CD4-positive, alpha-beta memory T cell (primary cell): ENCODE measurements at regions not wholly inside any gene's neighbourhood (a gene's known extent, or its start where the extent isn't known, plus 50 kb on each side); places are given as distances from the start of the nearest gene placed in this dataset.

Source experiments
- CTCF ChIA-PET: fragments of 350-600 bp; sonication (Branson Sonifier 250); formaldehyde crosslinking; loops from one replicate; lab custom pipeline; 2021; ENCODE audit warnings: inconsistent platforms; ENCODE audit not compliant: partially characterized antibody; lab: Charles Lee
- POLR2A ChIA-PET: fragments of 350-600 bp; sonication (Branson Sonifier 250); formaldehyde crosslinking; loops from one replicate; lab custom pipeline; 2021; ENCODE audit not compliant: partially characterized antibody; lab: Charles Lee
- DNase-seq, 5 donors: peaks; one replicate each; pipeline versions ENCODE4 v3.0.0 to v3.0.0-alpha.2; 2020 to 2022; ENCODE audit warnings: mixed read lengths in 1 of 5
- H3K27ac ChIP-seq: one replicate; pipeline ENCODE4 v1.7.0; 2013; ENCODE audit warnings: low read depth, low read length
- H3K27me3 ChIP-seq: 2 replicates; pipeline ENCODE4 v1.7.0; 2013; ENCODE audit warnings: mild to moderate bottlenecking, low read length, moderate library complexity; ENCODE audit not compliant: insufficient read depth
- H3K36me3 ChIP-seq: 2 replicates; pipeline ENCODE4 v1.7.0; 2013; ENCODE audit warnings: mild to moderate bottlenecking, low read length, moderate library complexity; ENCODE audit not compliant: insufficient read depth
- H3K4me1 ChIP-seq: 2 replicates; pipeline ENCODE4 v1.7.0; 2013; ENCODE audit warnings: mild to moderate bottlenecking, low read length, moderate library complexity; ENCODE audit not compliant: insufficient read depth
- H3K4me3 ChIP-seq, 2 donors: one replicate each; pipeline ENCODE4 v1.7.0; 2013; ENCODE audit warnings: low read length in 2 of 2, mild to moderate bottlenecking in 1 of 2
- H3K9me3 ChIP-seq, 2 donors: one replicate each; pipeline ENCODE4 v1.7.0; 2013; ENCODE audit warnings: low read length in 2 of 2, control low read depth in 1 of 2; ENCODE audit not compliant: control insufficient read depth in 1 of 2
- H3K27ac Mint-ChIP-seq, 7 donors: one replicate each; pipeline ENCODE4 v1.8.0; 2020 to 2021; ENCODE audit warnings: mixed read lengths in 7 of 7, mild to moderate bottlenecking in 6 of 7, inconsistent platforms in 3 of 7, moderate library complexity in 3 of 7
- H3K27me3 Mint-ChIP-seq, 2 donors: one replicate each; pipeline ENCODE4 v1.8.0; 2020 to 2021; ENCODE audit warnings: mixed read lengths in 2 of 2
- H3K36me3 Mint-ChIP-seq, 2 donors: one replicate each; pipeline ENCODE4 v1.8.0; 2020 to 2021; ENCODE audit warnings: mixed read lengths in 2 of 2, inconsistent platforms in 1 of 2, mild to moderate bottlenecking in 1 of 2
- H3K4me1 Mint-ChIP-seq, 4 donors: one replicate each; pipeline ENCODE4 v1.8.0; 2020 to 2021; ENCODE audit warnings: mixed read lengths in 4 of 4, mild to moderate bottlenecking in 1 of 4
- H3K4me3 Mint-ChIP-seq, 8 donors: one replicate each; pipeline ENCODE4 v1.8.0; 2020 to 2021; ENCODE audit warnings: mixed read lengths in 8 of 8, mild to moderate bottlenecking in 7 of 8, moderate library complexity in 6 of 8, inconsistent platforms in 3 of 8
- H3K9me3 Mint-ChIP-seq, 8 donors: one replicate each; pipeline ENCODE4 v1.8.0; 2020 to 2021; ENCODE audit warnings: mixed read lengths in 8 of 8, mild to moderate bottlenecking in 5 of 8, inconsistent platforms in 3 of 8, moderate library complexity in 1 of 8
- intact Hi-C: fragments of 100-400 bp; cut with micrococcal nuclease; formaldehyde crosslinking; loops from one replicate; pipeline ENCODE4 v1.15.1; 2023

DNA sequence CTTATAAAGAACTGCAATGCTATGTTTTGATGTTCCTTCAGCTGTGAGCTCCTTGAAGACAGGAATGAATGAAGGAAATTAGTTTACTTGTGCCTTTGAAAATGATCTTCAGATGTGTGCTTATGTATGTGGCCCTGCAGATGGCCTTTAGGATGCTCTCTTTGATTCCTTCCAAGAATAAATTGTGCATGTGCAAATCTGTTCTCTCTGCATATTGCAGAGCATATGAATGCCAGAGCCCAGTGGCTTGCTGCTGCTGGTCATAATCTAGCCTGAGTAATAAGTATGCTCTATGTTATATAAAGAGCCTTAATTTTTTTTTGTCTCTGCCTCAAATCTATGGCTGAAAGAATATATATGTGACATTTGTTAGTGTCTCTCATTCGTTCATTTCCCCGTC lies 341.9 kb upstream of the NOVA1 start:
- Mint-ChIP-seq H3K27ac (no peak overlapping the region), H3K36me3 (no peaks in the 10 kb centered on the region), H3K9me3 (peaks cover 0 to 33% (median 19%) of the 10 kb centered on the region in 8 donors), H3K27me3 (no peaks in the 10 kb centered on the region), H3K4me3 (no peak overlapping the region), H3K4me1 (no peaks in the 10 kb centered on the region)
- H3K27me3 ChIP-seq, result no peaks in the 10 kb centered on the region
- no peak overlapping the region for H3K4me3 ChIP-seq
- H3K4me1 ChIP-seq, result no peaks in the 10 kb centered on the region
- POLR2A ChIA-PET, result no interaction called here
- peaks cover 0 to 3% of the 10 kb centered on the region in 2 donors for H3K9me3 ChIP-seq
- CTCF ChIA-PET, result no interaction called here
- H3K36me3 ChIP-seq, result no peaks in the 10 kb centered on the region
- no peak for DNase-seq
- no peak overlapping the region for H3K27ac ChIP-seq
- intact Hi-C loops, result no loop called here

DNA sequence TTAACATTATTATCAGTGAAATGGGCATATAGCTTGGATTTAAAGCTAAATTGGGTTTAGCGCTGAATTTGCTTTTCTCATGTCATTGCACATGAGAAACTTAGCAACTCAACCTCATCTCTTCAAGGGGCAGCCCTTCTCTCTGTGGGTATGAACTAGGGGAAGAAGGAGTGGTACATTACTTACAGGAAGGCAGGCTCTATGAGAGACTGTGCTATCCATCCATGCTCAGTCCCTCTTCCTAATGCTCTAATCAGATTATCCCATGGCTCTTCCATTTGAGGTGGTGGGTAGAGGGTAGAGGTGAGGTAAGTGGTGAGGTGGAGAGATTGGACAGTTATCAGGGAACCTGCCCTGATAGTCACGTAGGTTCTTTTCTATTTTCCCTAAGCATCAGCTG lies 343.7 kb upstream of the NOVA1 start:
- Mint-ChIP-seq H3K36me3 (no peaks in the 10 kb centered on the region), H3K4me1 (no peaks in the 10 kb centered on the region)
- POLR2A ChIA-PET, result no interaction called here

DNA sequence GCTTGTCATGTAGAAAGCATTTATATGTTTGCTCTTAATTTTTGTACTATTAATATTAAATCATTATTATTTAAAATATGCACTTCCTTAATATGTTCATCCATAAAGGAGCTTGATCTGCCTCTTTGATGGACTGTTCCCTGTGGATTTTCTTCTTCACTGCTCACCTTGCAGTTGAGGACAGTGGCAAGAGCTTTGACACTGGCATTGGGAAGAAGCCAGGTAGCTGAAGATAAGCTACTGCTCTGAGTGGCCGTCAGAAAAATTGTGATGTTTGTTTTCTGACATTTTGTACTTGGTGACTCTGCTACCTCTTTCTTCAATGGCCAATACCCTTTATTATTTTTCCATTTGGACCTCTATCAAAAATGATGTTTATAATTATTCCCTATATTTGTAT lies 349.4 kb upstream of the NOVA1 start:
- DNase-seq, result no peak
- Histone ChIP-seq H3K27ac (no peak overlapping the region), H3K4me1 (no peaks in the 10 kb centered on the region), H3K27me3 (no peaks in the 10 kb centered on the region), H3K36me3 (no peaks in the 10 kb centered on the region), H3K9me3 (peaks cover 0 to 3% of the 10 kb centered on the region in 2 donors), H3K4me3 (no peak overlapping the region)
- POLR2A ChIA-PET, result no interaction called here
- Mint-ChIP-seq H3K27me3 (no peaks in the 10 kb centered on the region), H3K9me3 (peaks cover 0 to 27% (median 11%) of the 10 kb centered on the region in 8 donors), H3K4me1 (no peaks in the 10 kb centered on the region), H3K4me3 (no peak overlapping the region), H3K36me3 (no peaks in the 10 kb centered on the region), H3K27ac (no peak overlapping the region)
- CTCF ChIA-PET, result no interaction called here
- intact Hi-C loops, result no loop called here

More for the DNA sequence above, 343.7 kb upstream of the NOVA1 start:
- intact Hi-C loops, result no loop called here
- no peaks in the 10 kb centered on the region for H3K27me3 Mint-ChIP-seq
- DNase-seq, result no peak
- Histone ChIP-seq H3K9me3 (peaks cover 0 to 3% of the 10 kb centered on the region in 2 donors), H3K4me3 (no peak overlapping the region), H3K36me3 (no peaks in the 10 kb centered on the region), H3K27me3 (no peaks in the 10 kb centered on the region), H3K27ac (no peak overlapping the region), H3K4me1 (no peaks in the 10 kb centered on the region)
- H3K9me3 Mint-ChIP-seq, result peaks cover 0 to 36% (median 15%) of the 10 kb centered on the region in 8 donors
- H3K27ac Mint-ChIP-seq, result no peak overlapping the region
- CTCF ChIA-PET, result no interaction called here
- H3K4me3 Mint-ChIP-seq, result no peak overlapping the region

DNA sequence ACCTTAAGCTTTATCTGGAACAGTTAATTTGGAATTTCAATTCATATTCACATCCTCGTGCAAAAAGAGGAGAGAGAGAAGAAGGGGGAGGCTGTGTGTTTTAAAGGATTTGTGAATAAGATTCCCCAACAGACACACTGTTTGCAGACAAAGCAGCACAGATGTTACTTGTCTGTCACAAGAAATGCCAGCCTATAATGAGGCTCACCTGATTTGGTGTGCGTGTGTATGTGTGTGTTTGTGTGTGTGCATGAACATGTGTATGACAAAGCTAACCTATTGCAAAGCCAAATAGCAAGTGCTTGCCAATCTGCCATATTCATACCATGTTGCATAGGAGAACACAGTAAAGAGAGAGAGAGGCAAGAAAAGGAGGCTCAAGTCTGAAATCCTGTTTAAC lies 361.6 kb upstream of the NOVA1 start:
- intact Hi-C loops, result no loop called here
- Mint-ChIP-seq H3K4me3 (no peak overlapping the region), H3K4me1 (no peaks in the 10 kb centered on the region), H3K27ac (no peak overlapping the region), H3K9me3 (peaks cover 8 to 42% (median 18%) of the 10 kb centered on the region in 8 donors), H3K36me3 (no peaks in the 10 kb centered on the region), H3K27me3 (no peaks in the 10 kb centered on the region)
- Histone ChIP-seq H3K9me3 (peaks cover 0 to 5% of the 10 kb centered on the region in 2 donors), H3K27ac (no peak overlapping the region), H3K27me3 (no peaks in the 10 kb centered on the region), H3K4me1 (no peaks in the 10 kb centered on the region), H3K36me3 (no peaks in the 10 kb centered on the region), H3K4me3 (no peak overlapping the region)
- CTCF ChIA-PET, result no interaction called here
- no peak for DNase-seq
- POLR2A ChIA-PET, result no interaction called here

DNA sequence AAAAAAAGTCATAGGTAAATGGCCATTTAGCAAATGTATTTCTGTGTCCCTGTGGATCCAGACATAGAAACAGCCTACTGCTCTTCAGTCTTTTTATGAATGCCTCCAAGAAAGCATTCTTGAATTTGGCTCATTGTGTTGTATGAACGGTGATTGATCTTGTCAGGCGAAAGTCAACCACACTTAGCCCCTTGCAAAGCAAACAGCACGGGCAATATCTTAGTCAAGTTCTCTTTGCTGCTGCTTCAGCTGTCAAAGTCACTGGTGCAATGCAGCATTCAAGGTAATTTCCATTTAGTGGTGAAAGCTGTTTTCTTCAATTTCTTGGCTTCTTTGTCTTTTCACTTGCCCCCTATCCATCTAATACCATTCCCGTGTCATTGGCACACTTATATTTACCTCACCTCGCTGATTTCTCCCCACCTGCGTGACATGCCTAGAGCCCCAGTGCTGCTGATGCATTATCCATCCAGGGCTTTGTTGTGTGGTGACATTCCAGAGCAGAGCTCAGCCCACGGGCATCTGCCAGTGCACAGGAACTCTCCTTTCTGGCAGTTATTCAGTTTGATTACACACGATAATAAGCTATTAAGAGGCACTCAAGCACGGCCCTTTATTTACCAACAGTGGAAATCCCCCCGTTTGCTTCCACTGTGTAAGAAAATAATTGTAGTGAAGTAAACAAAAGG lies 362.3 kb upstream of the NOVA1 start:
- Histone ChIP-seq H3K27me3 (no peaks in the 10 kb centered on the region), H3K4me3 (no peak overlapping the region), H3K4me1 (no peaks in the 10 kb centered on the region), H3K36me3 (no peaks in the 10 kb centered on the region), H3K9me3 (peaks cover 0 to 5% of the 10 kb centered on the region in 2 donors), H3K27ac (no peak overlapping the region)
- POLR2A ChIA-PET, result no interaction called here
- Mint-ChIP-seq H3K36me3 (no peaks in the 10 kb centered on the region), H3K27me3 (no peaks in the 10 kb centered on the region), H3K4me3 (no peak overlapping the region), H3K4me1 (no peaks in the 10 kb centered on the region), H3K27ac (no peak overlapping the region), H3K9me3 (peaks cover 8 to 46% (median 19%) of the 10 kb centered on the region in 8 donors)
- intact Hi-C loops, result no loop called here
- DNase-seq, result no peak
- CTCF ChIA-PET, result no interaction called here

DNA sequence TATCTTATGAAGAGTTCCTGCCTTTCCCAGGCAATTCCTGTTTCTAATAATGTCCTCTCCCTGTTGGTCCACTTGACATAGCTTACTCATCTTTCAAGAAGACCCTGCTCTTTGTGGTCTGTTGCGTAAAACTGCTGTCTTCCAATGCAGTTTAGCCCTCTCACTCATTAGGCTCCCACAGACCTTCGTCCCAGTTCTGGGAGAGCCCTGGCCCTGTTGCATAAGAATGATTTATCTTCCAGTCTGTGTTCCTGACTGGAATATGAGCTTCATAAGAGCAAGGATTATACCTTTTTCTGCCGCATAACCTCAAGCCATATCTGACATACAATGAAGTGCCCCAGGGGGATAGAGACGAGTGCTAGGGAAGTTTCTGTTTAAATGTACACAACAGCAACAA lies 365.9 kb upstream of the NOVA1 start:
- no peak overlapping the region for H3K4me3 ChIP-seq
- H3K9me3 Mint-ChIP-seq, result peaks cover 8 to 38% (median 19%) of the 10 kb centered on the region in 8 donors
- no peaks in the 10 kb centered on the region for H3K27me3 Mint-ChIP-seq
- no peak overlapping the region for H3K27ac ChIP-seq
- H3K9me3 ChIP-seq, result peaks cover 0 to 5% of the 10 kb centered on the region in 2 donors
- H3K4me1 Mint-ChIP-seq, result no peaks in the 10 kb centered on the region
- H3K4me1 ChIP-seq, result no peaks in the 10 kb centered on the region
- no peak for DNase-seq
- no peaks in the 10 kb centered on the region for H3K36me3 Mint-ChIP-seq
- H3K27me3 ChIP-seq, result no peaks in the 10 kb centered on the region
- ChIA-PET CTCF (no interaction called here), POLR2A (no interaction called here)
- intact Hi-C loops, result no loop called here
- no peak overlapping the region for H3K4me3 Mint-ChIP-seq
- no peak overlapping the region for H3K27ac Mint-ChIP-seq
- no peaks in the 10 kb centered on the region for H3K36me3 ChIP-seq

DNA sequence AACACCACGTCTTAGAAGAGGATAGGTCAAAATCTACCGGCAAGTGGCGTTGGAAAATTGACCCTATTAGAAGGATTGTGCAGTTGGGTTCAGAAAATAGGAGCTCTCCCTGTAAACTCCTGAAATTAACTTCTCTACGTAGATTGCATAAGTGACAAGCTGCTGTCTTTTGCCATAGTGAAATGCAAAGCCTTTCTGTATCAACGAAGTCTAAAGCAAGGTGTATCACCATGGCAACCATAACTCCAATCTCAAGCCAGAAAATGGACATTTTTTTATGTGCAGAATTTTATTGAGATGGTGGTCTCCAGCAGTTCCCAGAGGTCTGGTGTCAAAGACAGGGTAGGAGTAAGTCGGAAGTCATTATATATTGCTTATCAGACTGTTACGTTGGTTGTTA lies 367.7 kb upstream of the NOVA1 start:
- intact Hi-C loops, result no loop called here
- Histone ChIP-seq H3K27me3 (no peaks in the 10 kb centered on the region), H3K27ac (no peak overlapping the region), H3K4me1 (no peaks in the 10 kb centered on the region), H3K36me3 (no peaks in the 10 kb centered on the region), H3K4me3 (no peak overlapping the region), H3K9me3 (peaks cover 0 to 5% of the 10 kb centered on the region in 2 donors)
- Mint-ChIP-seq H3K9me3 (peaks cover 4 to 37% (median 21%) of the 10 kb centered on the region in 8 donors), H3K27ac (no peak overlapping the region), H3K4me1 (no peaks in the 10 kb centered on the region), H3K27me3 (no peaks in the 10 kb centered on the region), H3K4me3 (no peak overlapping the region), H3K36me3 (no peaks in the 10 kb centered on the region)
- no peak for DNase-seq
- POLR2A ChIA-PET, result no interaction called here
- CTCF ChIA-PET, result interaction anchor here (1.7 kb wide), 1 partner anchor 8 kb away, joined by 5 read pairs; no protein-coding TSS in a partner anchor
